ENCODE measurements at regions not wholly inside any gene's neighbourhood (a gene's known extent, or its start where the extent isn't known, plus 50 kb on each side); places are given as distances from the start of the nearest gene placed in this dataset.

DNA sequence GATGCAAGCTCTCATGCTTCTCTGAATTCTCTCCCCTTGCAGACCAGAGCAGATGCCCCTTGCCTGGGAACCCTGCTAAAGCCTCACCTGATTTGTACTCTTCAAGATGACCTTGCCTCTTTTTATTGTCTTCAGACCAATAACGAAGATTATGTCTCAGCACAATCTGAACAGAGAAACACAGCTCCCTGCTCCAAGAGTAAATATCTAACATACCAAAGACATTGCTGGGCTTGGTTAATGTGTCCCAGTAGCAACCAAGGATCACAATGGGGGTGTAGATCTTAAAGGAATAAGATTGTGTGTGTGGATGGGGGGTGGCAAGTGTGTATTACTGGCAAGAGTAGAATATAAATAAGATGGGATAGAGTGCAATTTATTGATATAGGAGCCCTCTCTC, 67.6 kb upstream of the LHFPL2 start:
- TF ChIP-seq, protein P1, sequence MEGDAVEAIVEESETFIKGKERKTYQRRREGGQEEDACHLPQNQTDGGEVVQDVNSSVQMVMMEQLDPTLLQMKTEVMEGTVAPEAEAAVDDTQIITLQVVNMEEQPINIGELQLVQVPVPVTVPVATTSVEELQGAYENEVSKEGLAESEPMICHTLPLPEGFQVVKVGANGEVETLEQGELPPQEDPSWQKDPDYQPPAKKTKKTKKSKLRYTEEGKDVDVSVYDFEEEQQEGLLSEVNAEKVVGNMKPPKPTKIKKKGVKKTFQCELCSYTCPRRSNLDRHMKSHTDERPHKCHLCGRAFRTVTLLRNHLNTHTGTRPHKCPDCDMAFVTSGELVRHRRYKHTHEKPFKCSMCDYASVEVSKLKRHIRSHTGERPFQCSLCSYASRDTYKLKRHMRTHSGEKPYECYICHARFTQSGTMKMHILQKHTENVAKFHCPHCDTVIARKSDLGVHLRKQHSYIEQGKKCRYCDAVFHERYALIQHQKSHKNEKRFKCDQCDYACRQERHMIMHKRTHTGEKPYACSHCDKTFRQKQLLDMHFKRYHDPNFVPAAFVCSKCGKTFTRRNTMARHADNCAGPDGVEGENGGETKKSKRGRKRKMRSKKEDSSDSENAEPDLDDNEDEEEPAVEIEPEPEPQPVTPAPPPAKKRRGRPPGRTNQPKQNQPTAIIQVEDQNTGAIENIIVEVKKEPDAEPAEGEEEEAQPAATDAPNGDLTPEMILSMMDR (IDR thresholded peaks at IDR 0.05), result no peak
- TF ChIP-seq POLR2A (IDR thresholded peaks at IDR 0.05), result no peak
